Ishikawa (cell line): ENCODE measurements at regions not wholly inside any gene's neighbourhood (a gene's known extent, or its start where the extent isn't known, plus 50 kb on each side); places are given as distances from the start of the nearest gene placed in this dataset.
A peak's percentile ranks its signal among the peaks of the same experiment; 100 is the strongest.

Experiments
- CEBPB ChIP-seq: IDR thresholded peaks from 2 replicates; pipeline ENCODE4 v1.6.1; 2012
- CREB1 ChIP-seq: IDR thresholded peaks from 2 replicates; pipeline ENCODE4 v1.6.1; 2012; ENCODE audit warnings: low read depth
- EGR1 ChIP-seq: IDR thresholded peaks from 2 replicates; pipeline ENCODE4 v1.6.1; 2012
- EP300 ChIP-seq: IDR thresholded peaks from 2 replicates; pipeline ENCODE4 v1.6.1; 2012; ENCODE audit warnings: borderline replicate concordance
- FOXM1 ChIP-seq: IDR thresholded peaks from 2 replicates; pipeline ENCODE4 v1.6.1; 2012; ENCODE audit warnings: low read depth, borderline replicate concordance
- MAX ChIP-seq: IDR thresholded peaks from 2 replicates; pipeline ENCODE4 v1.6.1; 2012
- NFIC ChIP-seq: IDR thresholded peaks from 2 replicates; pipeline ENCODE4 v1.6.1; 2012
- RAD21 ChIP-seq: IDR thresholded peaks from 2 replicates; pipeline ENCODE4 v1.6.1; 2012; ENCODE audit warnings: low read depth
- REST ChIP-seq: IDR thresholded peaks from 2 replicates; pipeline ENCODE4 v1.6.1; 2012; ENCODE audit warnings: low read depth, mild to moderate bottlenecking
- TAF1 ChIP-seq: IDR thresholded peaks from 2 replicates; pipeline ENCODE4 v1.6.1; 2012; ENCODE audit warnings: low read depth, mild to moderate bottlenecking
- TCF12 ChIP-seq: IDR thresholded peaks from 2 replicates; pipeline ENCODE4 v1.6.1; 2012; ENCODE audit warnings: low read depth
- TEAD4 ChIP-seq: IDR thresholded peaks from 2 replicates; pipeline ENCODE4 v1.6.1; 2012
- USF1 ChIP-seq: IDR thresholded peaks from 2 replicates; pipeline ENCODE4 v1.6.1; 2012
- YY1 ChIP-seq: IDR thresholded peaks from 2 replicates; pipeline ENCODE4 v1.6.1; 2012; ENCODE audit warnings: low read depth
- ZBTB7A ChIP-seq: IDR thresholded peaks from 2 replicates; pipeline ENCODE4 v1.6.1; 2012; ENCODE audit warnings: low read depth

- TF ChIP-seq FOXM1, result no peak
- TF ChIP-seq RAD21, result no peak
Observed at GRCh38 chr4:9685692-9686091, 95.7 kb upstream of the DRD5 start.

- TF ChIP-seq REST, result no peak
- TF ChIP-seq EP300, result no peak
- TF ChIP-seq FOXM1, result no peak
- no peak for TF ChIP-seq TEAD4
- no peak for TF ChIP-seq NFIC
- no peak for TF ChIP-seq CREB1
- TF ChIP-seq TAF1, result no peak
- 0 out of 2 replicates have a peak, but pooled peaks have one; percentile 43 for TF ChIP-seq ZBTB7A
- TF ChIP-seq RAD21, result no peak
- no peak for TF ChIP-seq MAX
- peak; percentile 34; the same call in 1 of the 2 replicates for TF ChIP-seq USF1
- no peak for TF ChIP-seq EGR1
- no peak for TF ChIP-seq YY1
- no peak for TF ChIP-seq CEBPB
Observed at GRCh38 chr4:9691238-9692065, 90.0 kb upstream of the DRD5 start.

GRCh38 chr4:9695994-9696393, 85.4 kb upstream of the DRD5 start:
- TF ChIP-seq RAD21, result peak; percentile 41

- no peak for TF ChIP-seq CREB1
- no peak for TF ChIP-seq CEBPB
- peak; percentile 74 for TF ChIP-seq RAD21
Observed at GRCh38 chr4:9703391-9703790, 78.0 kb upstream of the DRD5 start.

- TF ChIP-seq YY1 (no peak), ZBTB7A (no peak), CEBPB (no peak), REST (no peak), NFIC (no peak), TAF1 (no peak)
Observed at GRCh38 chr4:9704551-9705332, 76.7 kb upstream of the DRD5 start.

GRCh38 chr4:9709724-9710123, 71.7 kb upstream of the DRD5 start:
- TF ChIP-seq TEAD4 (no peak), EGR1 (no peak), NFIC (no peak), CREB1 (no peak), MAX (no peak), EP300 (no peak), USF1 (no peak), TCF12 (no peak), CEBPB (no peak), YY1 (no peak), TAF1 (no peak), REST (no peak), RAD21 (no peak), FOXM1 (no peak), ZBTB7A (no peak)
